ENCODE measurements at regions not wholly inside any gene's neighbourhood (a gene's known extent, or its start where the extent isn't known, plus 50 kb on each side); places are given as distances from the start of the nearest gene placed in this dataset.
"Not testable (repeated sequence)": the region's sequence is repeated elsewhere in the genome, so short reads cannot be mapped to it uniquely, and the experiment has no call there.

DNA sequence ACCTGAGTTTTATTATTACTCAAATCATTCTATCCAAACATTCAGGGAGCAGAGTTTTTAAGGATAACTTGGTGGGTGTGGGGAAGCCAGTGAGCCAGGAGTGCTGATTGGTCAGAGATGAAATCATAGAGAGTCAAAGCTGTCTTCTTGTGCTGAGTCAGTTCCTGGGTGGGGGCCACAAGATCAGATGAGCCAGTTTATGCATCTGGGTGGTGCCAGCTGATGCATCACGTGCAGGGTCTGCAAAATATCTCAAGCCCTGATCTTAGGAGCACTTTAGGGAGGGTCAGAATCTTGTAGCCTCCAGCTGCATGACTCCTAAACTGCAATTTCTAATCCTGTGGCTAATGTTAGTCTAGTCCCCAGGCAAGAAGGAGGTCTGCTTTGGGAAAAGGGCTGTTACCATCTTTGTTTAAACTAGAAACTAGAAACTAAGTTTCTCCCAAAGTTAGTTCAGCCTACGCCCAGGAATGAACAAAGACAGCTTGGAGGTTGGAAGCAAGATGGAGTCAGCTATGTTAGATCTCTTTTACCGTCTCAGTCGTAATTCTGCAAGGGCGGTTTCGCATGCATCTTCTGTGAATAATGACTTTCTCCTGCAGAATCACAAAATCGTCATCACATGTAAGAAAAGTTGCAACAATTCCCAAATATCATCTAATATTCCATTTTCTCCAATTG is 97.5 kb downstream of the ZNF664 start:
- DNase-seq (ENCODE audit: low read depth in 3 of 3) = not testable (repeated sequence)

- no peak for DNase-seq (ENCODE audit: low read depth in 3 of 3)
Observed at GRCh38 chr12:124071075-124071443, 98.0 kb downstream of the ZNF664 start.

- DNase-seq (ENCODE audit: low read depth in 3 of 3) = no peak
Observed at GRCh38 chr12:124073356-124074035, 100.5 kb downstream of the ZNF664 start.

- no peak for DNase-seq (ENCODE audit: low read depth in 3 of 3)
Observed at GRCh38 chr12:124075841-124076240, 102.8 kb downstream of the ZNF664 start.

DNA sequence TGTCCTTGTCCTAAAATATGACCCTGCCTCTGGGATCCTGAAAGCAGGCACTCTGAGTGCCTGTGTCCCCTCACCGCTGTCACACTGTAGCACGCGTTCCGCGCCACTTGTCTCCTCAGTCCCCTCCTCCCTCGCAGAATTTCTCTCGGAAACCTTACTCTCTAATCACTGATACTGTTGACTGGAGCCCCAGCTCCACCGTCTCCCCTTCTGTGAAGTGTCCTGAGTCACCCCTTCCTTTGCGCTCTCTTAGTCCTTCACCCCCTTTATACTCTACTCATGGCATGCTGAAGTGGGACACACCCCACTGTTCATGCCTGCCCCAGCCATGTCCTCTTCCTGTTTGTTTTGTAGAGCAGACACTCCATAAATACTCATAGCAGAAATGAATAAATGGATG is 104.7 kb downstream of the ZNF664 start:
- DNase-seq (ENCODE audit: low read depth in 3 of 3) = no peak

GRCh38 chr12:124078800-124079199 is 105.8 kb downstream of the ZNF664 start:
- no peak for DNase-seq (ENCODE audit: low read depth in 3 of 3)

DNA sequence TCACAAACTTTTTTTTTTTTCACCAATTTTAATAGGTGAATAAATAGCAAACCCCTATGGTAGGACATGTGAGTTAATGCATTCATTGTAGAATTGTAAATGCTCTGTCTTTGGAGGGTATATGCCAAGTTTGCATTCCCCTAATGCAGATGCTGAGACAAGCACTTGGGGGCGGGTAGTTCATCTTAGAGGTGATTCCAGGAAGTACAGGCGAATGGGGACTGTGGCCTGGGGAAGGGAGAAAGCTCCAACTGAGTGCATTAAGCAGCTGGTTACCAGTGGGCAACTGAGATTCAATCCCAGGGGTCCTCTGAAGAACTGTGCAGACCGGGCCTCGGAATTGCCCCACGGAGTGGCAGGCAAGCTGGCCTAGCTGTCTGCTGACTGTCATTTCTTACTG is 107.6 kb downstream of the ZNF664 start:
- DNase-seq (ENCODE audit: low read depth in 3 of 3) = no peak

GRCh38 chr12:124082012-124082411 is 109.0 kb downstream of the ZNF664 start:
- DNase-seq (ENCODE audit: low read depth in 3 of 3) = no peak

DNA sequence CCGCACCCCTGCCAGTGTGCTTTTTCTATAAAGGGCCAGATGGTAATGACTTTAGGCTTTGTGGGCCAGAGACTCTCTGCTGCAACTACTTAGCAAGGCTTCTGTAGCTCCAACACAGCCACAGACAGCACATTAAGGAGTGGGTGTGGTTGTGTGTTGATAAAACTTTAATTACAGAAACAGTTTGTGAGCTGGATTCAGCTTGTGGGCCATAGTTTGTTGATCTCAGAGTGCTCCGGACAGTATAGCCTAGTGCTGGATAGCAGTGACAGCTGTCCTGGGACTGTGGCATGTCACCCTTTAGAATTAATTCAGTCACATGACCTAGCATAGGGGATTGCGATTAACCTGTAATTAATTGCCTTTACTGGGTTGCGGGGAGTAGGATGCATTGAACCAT is 109.7 kb downstream of the ZNF664 start:
- DNase-seq (ENCODE audit: low read depth in 3 of 3) = no peak

DNA sequence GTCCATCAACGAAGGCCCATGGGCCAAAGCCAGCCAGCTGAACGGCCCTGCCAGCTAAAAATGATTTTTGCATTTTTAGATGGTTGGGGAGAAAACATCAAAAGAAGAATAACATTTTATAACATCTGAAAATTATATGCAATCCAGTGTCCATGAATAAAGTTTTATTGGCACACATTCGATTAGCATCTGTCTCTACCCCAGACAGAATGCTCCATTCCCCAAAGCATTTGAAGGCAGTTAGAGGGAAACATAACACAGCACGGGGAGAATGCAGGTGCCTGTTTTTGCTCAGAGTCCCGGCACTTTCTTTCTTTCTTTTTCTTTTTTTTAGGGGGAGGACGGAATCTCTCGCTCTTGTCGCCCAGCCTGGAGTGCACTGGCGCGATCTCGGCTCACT is 110.7 kb downstream of the ZNF664 start:
- DNase-seq (ENCODE audit: low read depth in 3 of 3) = no peak

GRCh38 chr12:124085419-124086296 is 112.6 kb downstream of the ZNF664 start:
- DNase-seq (ENCODE audit: low read depth in 3 of 3) = no peak

GRCh38 chr12:124086299-124086898 is 113.4 kb downstream of the ZNF664 start:
- DNase-seq (ENCODE audit: low read depth in 3 of 3) = no peak

- no peak for DNase-seq (ENCODE audit: low read depth in 3 of 3)
Observed at GRCh38 chr12:124087266-124088051, 114.4 kb downstream of the ZNF664 start.

DNA sequence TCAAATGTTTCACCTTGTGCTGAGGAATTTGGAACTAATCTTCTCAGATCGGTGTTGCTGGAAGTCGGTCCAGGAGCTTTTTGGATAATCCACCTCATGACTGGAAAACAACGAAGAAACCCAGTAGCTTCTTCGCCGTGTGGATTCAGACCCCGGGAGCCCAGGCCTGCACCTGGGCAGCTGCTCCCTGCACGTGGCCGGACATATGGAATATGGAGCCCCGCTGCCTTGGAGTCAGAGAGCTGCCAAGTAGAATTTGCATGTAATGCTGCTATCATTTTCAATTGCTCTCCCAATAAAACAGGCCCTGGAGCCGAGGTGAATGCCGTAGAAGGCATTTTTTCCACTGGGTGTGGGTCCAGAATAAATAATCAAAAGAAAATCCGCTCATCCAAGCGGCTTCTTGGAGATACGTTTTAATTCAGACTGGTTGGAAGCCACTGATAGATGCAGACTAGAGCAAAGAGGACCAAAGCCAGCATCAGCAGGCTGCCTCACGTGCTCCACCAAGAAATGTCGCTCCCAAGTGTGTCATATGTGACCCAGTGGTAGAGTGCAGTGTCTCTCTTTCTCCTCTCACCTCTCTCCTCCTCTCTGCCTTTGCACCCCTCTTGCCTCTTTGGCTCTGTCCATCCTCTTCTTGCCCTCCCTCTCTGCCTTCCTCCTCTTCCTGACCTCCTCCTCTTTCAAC is 115.3 kb downstream of the ZNF664 start:
- no peak for DNase-seq (ENCODE audit: low read depth in 3 of 3)

DNA sequence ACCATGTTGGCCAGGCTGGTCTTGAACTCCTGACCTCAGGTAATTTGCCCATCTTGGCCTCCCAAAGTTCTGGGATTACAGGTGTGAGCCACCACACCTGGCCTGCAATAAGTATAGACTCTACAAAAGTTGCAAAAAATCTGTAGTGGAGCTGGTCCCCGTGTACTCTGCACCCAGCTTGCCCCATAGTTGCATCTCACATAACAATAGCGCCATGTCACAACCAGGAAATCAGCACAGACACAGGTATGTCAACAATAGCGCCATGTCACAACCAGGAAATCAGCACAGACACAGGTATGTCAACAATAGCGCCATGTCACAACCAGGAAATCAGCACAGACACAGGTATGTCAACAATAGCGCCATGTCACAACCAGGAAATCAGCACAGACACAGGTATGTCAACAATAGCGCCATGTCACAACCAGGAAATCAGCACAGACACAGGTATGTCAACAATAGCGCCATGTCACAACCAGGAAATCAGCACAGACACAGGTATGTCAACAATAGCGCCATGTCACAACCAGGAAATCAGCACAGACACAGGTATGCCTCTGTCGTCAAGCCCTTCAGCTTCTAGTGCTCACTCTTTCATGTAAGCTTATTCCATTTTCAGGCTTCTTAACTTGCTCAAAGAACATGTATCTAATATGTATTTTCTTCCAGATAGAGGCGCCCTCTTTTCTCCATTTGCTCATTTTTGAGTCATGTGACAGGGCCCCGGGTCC is 116.3 kb downstream of the ZNF664 start:
- not testable (repeated sequence) for DNase-seq (ENCODE audit: low read depth in 3 of 3)

DNA sequence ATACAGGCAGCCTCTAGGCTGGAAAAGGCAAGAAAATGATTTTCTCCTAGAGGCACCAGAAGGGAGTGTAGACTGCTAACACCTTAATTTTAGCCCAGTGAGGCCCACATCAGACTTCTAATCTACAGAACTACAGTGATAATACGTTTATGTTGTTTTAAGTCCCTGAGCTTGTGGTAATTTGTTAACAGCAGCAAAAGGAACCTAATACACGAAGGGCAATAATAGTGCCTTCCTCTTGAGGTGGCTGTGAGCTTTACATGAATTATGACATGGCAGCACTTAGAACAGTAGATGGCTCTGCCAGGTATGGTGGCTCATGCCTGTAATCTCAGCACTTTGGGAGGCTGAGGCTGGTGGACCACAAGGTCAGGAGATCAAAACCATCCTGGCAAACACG is 118.8 kb downstream of the ZNF664 start:
- DNase-seq (ENCODE audit: low read depth in 3 of 3) = no peak

DNA sequence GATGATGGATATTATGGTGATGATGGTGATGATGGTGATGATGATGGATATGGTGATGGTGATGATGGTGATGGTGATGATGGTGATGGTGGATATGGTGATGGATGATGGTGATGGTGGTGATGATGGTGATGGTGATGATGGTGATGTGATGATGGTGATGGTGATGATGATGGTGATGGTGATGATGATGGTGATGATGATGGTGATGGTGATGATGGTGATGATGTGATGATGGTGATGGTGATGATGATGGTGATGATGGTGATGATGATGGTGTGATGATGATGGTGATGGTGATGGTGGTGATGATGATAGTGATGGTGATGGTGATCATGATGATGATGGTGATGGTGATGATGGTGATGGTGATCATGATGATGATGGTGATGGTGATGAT is 119.5 kb downstream of the ZNF664 start:
- not testable (repeated sequence) for DNase-seq (ENCODE audit: low read depth in 3 of 3)

DNA sequence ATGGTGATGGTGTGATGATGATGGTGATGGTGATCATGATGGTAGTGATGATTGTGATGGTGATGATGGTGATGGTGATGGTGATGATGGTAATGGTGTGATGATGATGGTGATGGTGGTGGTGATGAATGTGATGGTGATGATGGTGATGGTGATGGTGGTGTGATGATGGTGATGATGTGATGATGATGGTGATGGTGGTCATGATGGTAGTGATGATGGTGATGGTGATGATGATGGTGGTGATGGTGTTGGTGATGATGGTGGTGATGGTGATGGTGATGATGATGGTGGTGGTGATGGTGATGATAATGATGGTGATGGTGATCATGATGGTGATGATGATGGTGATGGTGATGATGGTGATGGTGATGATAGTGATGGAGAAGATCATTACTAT is 120.3 kb downstream of the ZNF664 start:
- no peak for DNase-seq (ENCODE audit: low read depth in 3 of 3)

DNA sequence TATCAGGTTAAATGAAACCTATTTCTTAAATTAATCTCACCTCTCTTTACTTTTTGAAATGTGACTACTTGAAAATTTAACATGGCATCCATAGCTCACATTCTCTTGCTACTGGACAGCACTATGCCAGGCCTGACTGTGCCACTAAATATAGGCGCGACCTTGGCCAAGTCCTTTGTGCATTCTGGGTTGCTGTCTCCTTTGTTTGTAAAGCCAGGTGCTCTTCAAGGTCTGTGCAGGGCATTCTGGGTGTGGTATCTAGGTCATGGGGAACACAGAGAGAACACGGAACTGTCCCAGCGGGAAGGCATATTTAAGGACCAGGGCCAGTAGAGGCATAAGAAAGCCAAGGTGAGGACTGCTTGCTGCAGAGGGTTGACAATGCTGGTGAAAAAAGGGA is 121.2 kb downstream of the ZNF664 start:
- no peak for DNase-seq (ENCODE audit: low read depth in 3 of 3)

DNA sequence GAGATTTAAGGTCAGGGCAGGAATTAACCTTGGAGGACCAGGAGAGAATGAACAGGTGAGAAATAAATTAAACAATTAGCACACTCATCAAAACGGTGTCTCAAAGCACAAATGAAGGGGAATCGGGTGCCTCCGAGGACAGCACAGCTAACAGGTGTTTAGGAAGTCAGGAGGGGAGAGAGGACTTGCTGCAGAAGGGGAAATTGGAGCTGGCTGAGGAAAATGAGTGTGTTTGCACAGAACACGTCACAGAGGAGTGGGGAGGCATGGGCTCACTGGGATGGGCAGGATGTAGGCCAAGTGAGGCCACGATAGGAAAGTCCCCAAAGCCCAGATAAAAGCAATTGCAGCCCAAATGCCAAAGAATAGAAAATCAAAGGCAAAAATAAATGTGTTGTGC is 121.7 kb downstream of the ZNF664 start:
- DNase-seq (ENCODE audit: low read depth in 3 of 3) = no peak

All from stimulated activated CD4-positive, alpha-beta T cell treated with anti-CD3 and anti-CD28 coated beads, TNF-alpha, amount 100 ng/mL, for 48 hours (primary cell).